ENCODE measurements at regions not wholly inside any gene's neighbourhood (a gene's known extent, or its start where the extent isn't known, plus 50 kb on each side); places are given as distances from the start of the nearest gene placed in this dataset.
A peak's percentile ranks its signal among the peaks of the same experiment; 100 is the strongest.

DNA sequence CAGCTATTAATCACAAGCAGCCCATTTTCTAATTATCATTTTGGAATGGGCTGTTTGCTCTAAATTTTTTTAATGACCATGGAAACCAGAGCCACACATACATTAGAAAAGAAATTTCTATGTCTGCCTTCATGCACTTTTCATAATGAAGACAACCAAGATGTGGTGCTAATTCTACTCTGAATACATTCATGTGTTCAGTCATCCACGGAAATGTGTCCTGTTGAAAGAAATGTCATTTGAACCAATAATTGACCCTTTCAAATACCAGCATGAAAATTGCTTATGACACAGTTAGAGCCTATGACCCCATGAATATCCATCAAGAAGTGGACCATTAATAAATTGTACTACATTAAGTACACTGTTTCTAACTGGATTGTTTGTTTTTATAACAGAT lies 99.7 kb upstream of the KCNA4 start:
- Histone ChIP-seq H3K4me3 (no peak overlapping the region), H3K4me1 (no peaks in the 10 kb centered on the region), H3K27ac (no peak overlapping the region), H3K4me2 (no peak overlapping the region), H3K9me3 (no peaks in the 10 kb centered on the region)
- FAIRE-seq: no peak
- no peak for TF ChIP-seq BHLHE40 (IDR thresholded peaks at IDR 0.05; ENCODE audit: low read depth, low read length)
- 0% methylated on average over 1 of the region's 1 CpG for whole genome bisulfite sequencing (ENCODE audit: missing lambda C conversion rate)
- no peak for ATAC-seq
- ChIA-PET CTCF (interaction anchor here (1.1 to 1.2 kb wide), 2 partner anchors 11 to 26 kb away, joined by 3 to 4 read pairs; no protein-coding TSS in a partner anchor), POLR2A (no interaction called here)
- DNase-seq (ENCODE audit: low read depth in 1 of 2, low spot score in 1 of 2): no peak

DNA sequence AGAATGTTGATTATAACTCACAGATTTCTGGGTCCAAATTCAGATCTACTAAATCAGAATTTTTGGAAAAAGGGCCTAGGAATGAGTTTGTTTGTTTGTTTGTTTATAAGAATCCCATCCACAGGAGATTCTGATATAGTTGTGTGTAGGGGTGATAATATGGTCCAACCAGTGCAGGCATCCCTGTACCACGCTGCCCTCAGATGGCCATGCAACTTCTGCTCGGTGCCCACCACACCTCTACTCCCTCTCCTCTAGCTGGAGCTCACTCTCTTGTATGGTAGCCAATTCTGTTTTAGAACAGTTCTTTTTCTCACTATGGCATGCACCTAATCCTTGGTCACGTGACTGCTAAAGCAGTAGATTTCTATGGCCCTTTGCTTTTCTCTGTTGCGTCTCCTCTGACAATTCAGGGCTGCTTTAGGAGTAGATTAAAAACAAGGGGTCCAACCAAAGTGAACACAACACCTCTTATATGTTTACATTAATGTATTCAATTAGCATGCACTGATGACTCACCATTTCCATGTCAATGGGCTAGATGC lies 103.3 kb upstream of the KCNA4 start:
- POLR2A ChIA-PET: no interaction called here
- no peak; a peak in 1 of 6 replicates for ATAC-seq
- WGBS (ENCODE audit: missing lambda C conversion rate): 7% methylated on average over 4 of the region's 4 CpGs
- FAIRE-seq: no peak
- Histone ChIP-seq H3K4me2 (no peak overlapping the region), H3K4me1 (no peaks in the 10 kb centered on the region), H3K9me3 (no peaks in the 10 kb centered on the region), H3K27ac (no peak overlapping the region), H3K4me3 (no peak overlapping the region)
- DNase-seq (ENCODE audit: low read depth in 1 of 2, low spot score in 1 of 2): no peak
- CTCF ChIA-PET: no interaction called here
- TF ChIP-seq FOSL2 (IDR thresholded peaks at IDR 0.05): no peak
- TF ChIP-seq FOSL2 (CRISPR knock-in tag; IDR thresholded peaks at IDR 0.05): peak; percentile 33; the same call in 1 of the 2 replicates
- TF ChIP-seq CTCF (IDR thresholded peaks at IDR 0.05): no peak
- TF ChIP-seq ZFP36 (IDR thresholded peaks at IDR 0.05; ENCODE audit: borderline replicate concordance, partially characterized antibody): no peak
- TF ChIP-seq SMC3 (IDR thresholded peaks at IDR 0.05): no peak
- peak; percentile 20; the same call in 1 of the 2 replicates for TF ChIP-seq USF2 (IDR thresholded peaks at IDR 0.05)
- no peak for TF ChIP-seq FOXS1 (CRISPR knock-in tag; IDR thresholded peaks at IDR 0.05)
- TF ChIP-seq HEYL (CRISPR knock-in tag; IDR thresholded peaks at IDR 0.05): no peak
- TF ChIP-seq RARB (CRISPR knock-in tag; IDR thresholded peaks at IDR 0.05): no peak

GRCh38 chr11:30125456-30125855 lies 105.4 kb upstream of the FSHB start:
- CTCF ChIA-PET: interaction anchor here (1.2 to 9.2 kb wide), 3 partner anchors 8 to 18 kb away, joined by 3 to 81 read pairs (median 3); no protein-coding TSS in a partner anchor

More at GRCh38 chr11:30125456-30125855, 105.4 kb upstream of the FSHB start:
- FAIRE-seq (no peak), ATAC-seq (no peak), DNase-seq (ENCODE audit: low read depth in 1 of 2, low spot score in 1 of 2) (no peak)
- Histone ChIP-seq H3K4me2 (no peak overlapping the region), H3K4me3 (no peak overlapping the region), H3K27ac (no peak overlapping the region), H3K4me1 (no peaks in the 10 kb centered on the region), H3K9me3 (no peaks in the 10 kb centered on the region)
- WGBS (ENCODE audit: missing lambda C conversion rate): 2% methylated on average over 2 of the region's 2 CpGs
- POLR2A ChIA-PET: no interaction called here
- TF ChIP-seq ZNF302 (CRISPR knock-in tag; IDR thresholded peaks at IDR 0.05) (no peak), ZSCAN20 (CRISPR knock-in tag; IDR thresholded peaks at IDR 0.05) (no peak), HOXB13 (CRISPR knock-in tag; IDR thresholded peaks at IDR 0.05; ENCODE audit: low read depth) (no peak), KDM5A (IDR thresholded peaks at IDR 0.05) (no peak), PHF8 (IDR thresholded peaks at IDR 0.05; ENCODE audit: borderline replicate concordance, low read depth) (no peak), HDAC2 (IDR thresholded peaks at IDR 0.05) (no peak), RCOR1 (IDR thresholded peaks at IDR 0.05; ENCODE audit: low read depth, low read length) (no peak), NR3C1 (IDR thresholded peaks at IDR 0.05) (no peak), ESRRA (IDR thresholded peaks at IDR 0.05; ENCODE audit: borderline replicate concordance, low read length) (no peak), FOSL2 (IDR thresholded peaks at IDR 0.05) (no peak), FOSL2 (CRISPR knock-in tag; IDR thresholded peaks at IDR 0.05) (no peak), CBX8 (IDR thresholded peaks at IDR 0.05) (no peak), HOXB5 (CRISPR knock-in tag; IDR thresholded peaks at IDR 0.05) (no peak), BCL3 (IDR thresholded peaks at IDR 0.05) (no peak), JUNB (IDR thresholded peaks at IDR 0.05) (no peak), POLR2A (IDR thresholded peaks at IDR 0.05; ENCODE audit: low read length) (no peak), JUN (IDR thresholded peaks at IDR 0.05) (no peak), EHMT2 (IDR thresholded peaks at IDR 0.05; ENCODE audit: low read depth) (no peak), KDM1A (IDR thresholded peaks at IDR 0.05; ENCODE audit: low read depth) (no peak)

All from A549 (cell line).